Body of pancreas (tissue), 4 donors: ENCODE measurements at regions not wholly inside any gene's neighbourhood (a gene's known extent, or its start where the extent isn't known, plus 50 kb on each side); places are given as distances from the start of the nearest gene placed in this dataset.

Experiments used
- CTCF ChIP-seq, 7 experiments: fragments of 450-650 bp in 4 of 7; fragments of 200-600 bp in 3 of 7; sonication (generic) in 3 of 7; IDR thresholded peaks; one replicate each; pipeline ENCODE4 v1.5.1; 2016 to 2019; ENCODE audit warnings: antibody characterized with exemption in 7 of 7
- POLR2A ChIP-seq, 3 donors: fragments of 450-650 bp; IDR thresholded peaks; one replicate each; pipeline ENCODE4 v1.6.1; 2016; ENCODE audit warnings: antibody characterized with exemption in 3 of 3, mild to moderate bottlenecking in 2 of 3

- TF ChIP-seq CTCF (IDR thresholded peaks at IDR 0.05) = no peak
- TF ChIP-seq POLR2A (IDR thresholded peaks at IDR 0.05) = no peak
These were observed 749.6 kb downstream of the RAB28 start for GRCh38 chr4:12734586-12734985.
